Activated B cell treated with CpG ODN at 0.5 μM for 24 hours (primary cell): ENCODE measurements at regions not wholly inside any gene's neighbourhood (a gene's known extent, or its start where the extent isn't known, plus 50 kb on each side); places are given as distances from the start of the nearest gene placed in this dataset.

Experiments
- ATAC-seq: fragments of 200-7000 bp; cut with Tn5 transposase; one replicate; pipeline ENCODE4 v1.10.0; 2021; ENCODE audit warnings: low read depth, mild to moderate bottlenecking, moderate library complexity
- CTCF ChIA-PET: fragments of 350-600 bp; sonication (Branson Sonifier 250); formaldehyde crosslinking; loops from one replicate; lab custom pipeline; 2021; ENCODE audit warnings: antibody characterized with exemption; lab: Charles Lee
- POLR2A ChIA-PET: fragments of 350-600 bp; sonication (Branson Sonifier 250); formaldehyde crosslinking; loops from one replicate; lab custom pipeline; 2021; ENCODE audit warnings: antibody characterized with exemption; lab: Charles Lee
- DNase-seq: peaks from one replicate; pipeline ENCODE4 v3.0.0; 2022
- H3K27ac Mint-ChIP-seq: one replicate; pipeline ENCODE4 v1.8.0; 2020; ENCODE audit warnings: mixed read lengths
- H3K27me3 Mint-ChIP-seq: one replicate; pipeline ENCODE4 v1.8.0; 2021; ENCODE audit warnings: mixed read lengths
- H3K36me3 Mint-ChIP-seq: one replicate; pipeline ENCODE4 v1.8.0; 2021; ENCODE audit warnings: low read depth, mixed read lengths
- H3K4me1 Mint-ChIP-seq: one replicate; pipeline ENCODE4 v1.8.0; 2021; ENCODE audit warnings: mixed read lengths
- H3K4me3 Mint-ChIP-seq: one replicate; pipeline ENCODE4 v1.8.0; 2020; ENCODE audit warnings: mild to moderate bottlenecking, mixed read lengths
- H3K9me3 Mint-ChIP-seq: one replicate; pipeline ENCODE4 v1.8.0; 2020; ENCODE audit warnings: mixed read lengths
- intact Hi-C: fragments of 100-400 bp; cut with micrococcal nuclease; formaldehyde crosslinking; loops from one replicate; pipeline ENCODE4 v1.15.1; 2024
- TF ChIP-seq, protein P1 (sequence below): fragments of 200-600 bp; IDR thresholded peaks from one replicate; pipeline ENCODE4 v1.8.0; 2022; ENCODE audit warnings: antibody characterized with exemption, mild to moderate bottlenecking

DNA sequence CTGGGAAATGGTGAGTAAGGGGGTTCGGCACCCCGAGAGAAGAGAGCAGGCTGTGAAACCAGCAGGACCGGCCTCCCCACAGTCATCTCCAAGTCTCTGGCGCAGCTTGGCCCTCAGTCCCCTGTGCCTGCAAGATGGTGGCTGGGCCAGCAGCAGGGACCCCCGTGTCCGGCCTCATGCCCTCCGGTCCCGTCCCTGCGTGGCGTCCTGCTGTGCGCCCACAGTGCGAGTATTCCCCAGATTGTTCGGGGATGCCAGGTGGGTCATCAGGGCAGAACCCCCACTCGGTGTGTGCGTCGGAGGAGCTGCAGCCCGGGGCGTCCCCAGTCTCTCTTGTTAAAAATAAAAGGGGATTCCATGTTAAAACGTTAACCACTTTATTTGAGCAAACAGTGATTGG, 216.9 kb upstream of the ALG10B start:
- TF ChIP-seq, protein P1, sequence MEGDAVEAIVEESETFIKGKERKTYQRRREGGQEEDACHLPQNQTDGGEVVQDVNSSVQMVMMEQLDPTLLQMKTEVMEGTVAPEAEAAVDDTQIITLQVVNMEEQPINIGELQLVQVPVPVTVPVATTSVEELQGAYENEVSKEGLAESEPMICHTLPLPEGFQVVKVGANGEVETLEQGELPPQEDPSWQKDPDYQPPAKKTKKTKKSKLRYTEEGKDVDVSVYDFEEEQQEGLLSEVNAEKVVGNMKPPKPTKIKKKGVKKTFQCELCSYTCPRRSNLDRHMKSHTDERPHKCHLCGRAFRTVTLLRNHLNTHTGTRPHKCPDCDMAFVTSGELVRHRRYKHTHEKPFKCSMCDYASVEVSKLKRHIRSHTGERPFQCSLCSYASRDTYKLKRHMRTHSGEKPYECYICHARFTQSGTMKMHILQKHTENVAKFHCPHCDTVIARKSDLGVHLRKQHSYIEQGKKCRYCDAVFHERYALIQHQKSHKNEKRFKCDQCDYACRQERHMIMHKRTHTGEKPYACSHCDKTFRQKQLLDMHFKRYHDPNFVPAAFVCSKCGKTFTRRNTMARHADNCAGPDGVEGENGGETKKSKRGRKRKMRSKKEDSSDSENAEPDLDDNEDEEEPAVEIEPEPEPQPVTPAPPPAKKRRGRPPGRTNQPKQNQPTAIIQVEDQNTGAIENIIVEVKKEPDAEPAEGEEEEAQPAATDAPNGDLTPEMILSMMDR: no peak
- no peaks in the 10 kb centered on the region for H3K36me3 Mint-ChIP-seq
- DNase-seq (no peak), ATAC-seq (no peak)
- intact Hi-C loops: no loop called here
- no peaks in the 10 kb centered on the region for H3K27me3 Mint-ChIP-seq
- ChIA-PET CTCF (no interaction called here), POLR2A (no interaction called here)
- no peaks in the 10 kb centered on the region for H3K4me1 Mint-ChIP-seq
- H3K9me3 Mint-ChIP-seq: peaks cover 7% of the 10 kb centered on the region
- no peak overlapping the region for H3K4me3 Mint-ChIP-seq
- H3K27ac Mint-ChIP-seq: no peak overlapping the region

GRCh38 chr12:38101753-38102152, 214.8 kb upstream of the ALG10B start:
- ATAC-seq (no peak), DNase-seq (no peak)
- peaks cover 11% of the 10 kb centered on the region for H3K9me3 Mint-ChIP-seq
- no peak overlapping the region for H3K27ac Mint-ChIP-seq
- no peaks in the 10 kb centered on the region for H3K4me1 Mint-ChIP-seq
- ChIA-PET POLR2A (no interaction called here), CTCF (no interaction called here)
- H3K27me3 Mint-ChIP-seq: no peaks in the 10 kb centered on the region
- intact Hi-C loops: no loop called here
- TF ChIP-seq, protein P1: no peak
- no peaks in the 10 kb centered on the region for H3K36me3 Mint-ChIP-seq
- no peak overlapping the region for H3K4me3 Mint-ChIP-seq

- DNase-seq (no peak), ATAC-seq (no peak)
- TF ChIP-seq, protein P1: no peak
- ChIA-PET CTCF (no interaction called here), POLR2A (no interaction called here)
- intact Hi-C loops: no loop called here
- peaks cover 11% of the 10 kb centered on the region for H3K9me3 Mint-ChIP-seq
- no peaks in the 10 kb centered on the region for H3K27me3 Mint-ChIP-seq
- no peak overlapping the region for H3K27ac Mint-ChIP-seq
- H3K4me3 Mint-ChIP-seq: no peak overlapping the region
- H3K36me3 Mint-ChIP-seq: no peaks in the 10 kb centered on the region
- H3K4me1 Mint-ChIP-seq: no peaks in the 10 kb centered on the region
These were observed 214.4 kb upstream of the ALG10B start for GRCh38 chr12:38102197-38102596.

DNA sequence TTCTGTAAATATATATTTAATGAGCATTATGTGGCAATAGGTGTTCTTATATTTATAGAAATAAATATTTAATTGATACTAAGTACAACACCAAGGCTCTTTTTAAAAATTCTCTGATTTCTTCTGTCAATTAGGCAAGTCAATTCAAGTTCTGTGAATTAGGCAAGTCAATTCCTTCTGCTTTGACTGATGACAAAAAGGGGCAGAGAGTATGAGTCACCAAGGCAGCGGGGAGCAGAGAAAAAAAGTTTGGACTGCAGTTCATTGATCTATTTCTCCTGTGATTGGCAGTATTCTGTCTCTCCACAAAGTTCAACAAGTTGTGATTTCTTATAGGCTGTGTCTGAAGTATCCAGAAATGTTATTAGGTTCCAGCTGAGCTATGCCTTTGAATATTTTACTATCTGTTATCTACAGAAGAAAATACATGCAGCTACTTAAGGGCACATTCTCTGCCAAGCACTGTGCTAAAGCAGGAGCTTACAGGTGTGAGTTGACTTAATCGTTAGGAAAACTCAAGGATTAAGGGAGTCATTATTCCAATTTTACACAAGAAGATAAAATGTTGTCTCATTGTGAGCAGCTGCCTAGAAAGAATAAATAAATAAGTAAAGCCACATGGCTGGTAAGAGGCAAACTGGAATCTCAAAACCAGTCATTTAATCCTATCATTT, 206.4 kb upstream of the ALG10B start:
- CTCF ChIA-PET: no interaction called here
- TF ChIP-seq, protein P1: no peak

DNA sequence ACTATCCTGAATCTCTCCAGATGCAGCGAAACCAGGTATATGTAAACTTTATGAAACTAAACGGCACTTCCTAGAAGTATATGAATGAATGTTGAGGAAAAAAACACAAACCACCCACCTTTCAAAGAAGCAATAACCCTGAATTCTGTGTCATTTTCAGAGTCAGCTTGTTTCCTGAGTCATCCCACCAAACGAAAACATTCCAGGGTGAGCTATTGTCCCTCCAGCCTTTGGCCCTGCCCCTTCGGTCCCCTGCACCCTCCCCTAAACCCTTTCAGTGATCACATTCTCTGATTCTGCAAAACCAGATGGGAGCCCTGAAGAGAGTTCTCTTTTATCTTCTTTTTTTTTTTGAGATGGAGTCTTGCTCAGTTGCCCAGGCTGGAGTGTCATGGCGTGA, 202.6 kb upstream of the ALG10B start:
- TF ChIP-seq, protein P1: no peak
- no peak for DNase-seq
- Mint-ChIP-seq H3K27me3 (no peaks in the 10 kb centered on the region), H3K9me3 (peaks cover 4% of the 10 kb centered on the region), H3K4me1 (no peaks in the 10 kb centered on the region), H3K36me3 (no peaks in the 10 kb centered on the region), H3K27ac (no peak overlapping the region), H3K4me3 (no peak overlapping the region)
- intact Hi-C loops: no loop called here
- CTCF ChIA-PET: interaction anchor here (0.5 kb wide), 1 partner anchor 300 kb away, joined by 3 read pairs; no protein-coding TSS in a partner anchor
- POLR2A ChIA-PET: no interaction called here
- ATAC-seq: no peak

More for the DNA sequence above, 206.4 kb upstream of the ALG10B start:
- DNase-seq (no peak), ATAC-seq (no peak)
- Mint-ChIP-seq H3K9me3 (no peaks in the 10 kb centered on the region), H3K27ac (no peak overlapping the region), H3K27me3 (no peaks in the 10 kb centered on the region), H3K36me3 (no peaks in the 10 kb centered on the region), H3K4me1 (no peaks in the 10 kb centered on the region), H3K4me3 (no peak overlapping the region)
- intact Hi-C loops: no loop called here
- POLR2A ChIA-PET: no interaction called here
